ENCODE measurements at regions not wholly inside any gene's neighbourhood (a gene's known extent, or its start where the extent isn't known, plus 50 kb on each side); places are given as distances from the start of the nearest gene placed in this dataset.

GRCh38 chr1:25080294-25081209, 150.5 kb upstream of the RUNX3 start:
- DNase-seq: no peak

GRCh38 chr1:25079048-25079447, 149.0 kb upstream of the RUNX3 start:
- no peak for DNase-seq

- no peak for DNase-seq
Observed at GRCh38 chr1:25074351-25075227, 144.5 kb upstream of the RUNX3 start.

- DNase-seq: no peak
Observed at GRCh38 chr1:25073640-25074270, 143.7 kb upstream of the RUNX3 start.

- DNase-seq: no peak
Observed at GRCh38 chr1:25072461-25072860, 142.4 kb upstream of the RUNX3 start.

GRCh38 chr1:25068829-25069228, 138.8 kb upstream of the RUNX3 start:
- DNase-seq: no peak

- no peak for DNase-seq
Observed at GRCh38 chr1:25068316-25068715, 138.2 kb upstream of the RUNX3 start.

- DNase-seq: no peak
Observed at GRCh38 chr1:25067518-25068251, 137.6 kb upstream of the RUNX3 start.

GRCh38 chr1:25066731-25067517, 136.8 kb upstream of the RUNX3 start:
- DNase-seq: no peak

- no peak for DNase-seq
Observed at GRCh38 chr1:25066256-25066655, 136.2 kb upstream of the RUNX3 start.

GRCh38 chr1:25065795-25066238, 135.7 kb upstream of the RUNX3 start:
- DNase-seq: no peak

- no peak for DNase-seq
Observed at GRCh38 chr1:25065321-25065721, 135.2 kb upstream of the RUNX3 start.

GRCh38 chr1:25064465-25065240, 134.6 kb upstream of the RUNX3 start:
- no peak for DNase-seq

- no peak for DNase-seq
Observed at GRCh38 chr1:25063591-25064416, 133.7 kb upstream of the RUNX3 start.

- DNase-seq: no peak
Observed at GRCh38 chr1:25062621-25063255, 132.7 kb upstream of the RUNX3 start.

- no peak for DNase-seq
Observed at GRCh38 chr1:25061261-25061995, 131.4 kb upstream of the RUNX3 start.

GRCh38 chr1:25057188-25057587, 127.1 kb upstream of the RUNX3 start:
- DNase-seq: no peak

GRCh38 chr1:25056536-25056935, 126.5 kb upstream of the RUNX3 start:
- DNase-seq: no peak
